DMS153 (cell line): ENCODE measurements at regions not wholly inside any gene's neighbourhood (a gene's known extent, or its start where the extent isn't known, plus 50 kb on each side); places are given as distances from the start of the nearest gene placed in this dataset.
"Not testable (repeated sequence)": the region's sequence is repeated elsewhere in the genome, so short reads cannot be mapped to it uniquely, and the experiment has no call there.

ENCODE experiments used
- DNase-seq: peaks from one replicate; lab custom pipeline; 2025; lab: John Stamatoyannopoulos, UW

DNA sequence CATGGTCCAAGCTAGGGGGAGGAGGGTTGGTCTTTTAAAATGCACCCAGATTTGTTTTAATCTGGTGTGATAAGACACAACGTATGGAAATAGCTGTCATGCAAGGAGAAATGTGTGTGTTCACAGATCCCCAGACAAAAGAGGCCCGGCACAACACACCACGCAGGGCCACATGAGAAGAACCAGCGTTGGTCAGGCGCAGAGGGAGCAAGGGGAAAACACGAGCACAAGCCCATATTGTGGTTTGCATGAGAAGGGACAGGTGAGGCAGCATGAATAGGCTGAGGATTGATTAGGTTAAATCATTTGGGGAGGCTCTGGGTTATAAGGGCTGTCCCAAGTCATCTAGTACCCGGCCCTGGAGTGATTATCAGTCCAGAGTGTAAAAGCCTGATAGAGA is 272.5 kb upstream of the NCKAP5 start:
- DNase-seq, result no peak

DNA sequence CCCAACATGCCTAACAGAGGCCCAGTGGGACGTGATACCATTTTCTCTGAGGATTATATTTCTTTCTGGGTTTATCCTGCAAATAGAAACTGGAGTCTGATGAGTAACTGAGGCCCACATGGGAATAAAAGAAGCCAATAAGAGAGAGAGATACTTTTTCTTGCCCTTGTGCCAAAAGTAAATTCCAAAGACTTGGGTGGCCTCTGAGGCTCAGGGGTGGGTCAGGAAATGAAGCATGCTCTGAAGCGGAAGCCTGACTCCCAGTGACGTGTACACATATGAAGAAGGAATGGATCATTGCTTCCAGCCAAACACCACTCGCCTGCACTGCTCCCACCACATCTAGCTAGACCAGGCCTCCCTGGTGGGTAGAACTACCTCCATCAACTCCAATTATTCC is 273.6 kb upstream of the NCKAP5 start:
- DNase-seq, result no peak

DNA sequence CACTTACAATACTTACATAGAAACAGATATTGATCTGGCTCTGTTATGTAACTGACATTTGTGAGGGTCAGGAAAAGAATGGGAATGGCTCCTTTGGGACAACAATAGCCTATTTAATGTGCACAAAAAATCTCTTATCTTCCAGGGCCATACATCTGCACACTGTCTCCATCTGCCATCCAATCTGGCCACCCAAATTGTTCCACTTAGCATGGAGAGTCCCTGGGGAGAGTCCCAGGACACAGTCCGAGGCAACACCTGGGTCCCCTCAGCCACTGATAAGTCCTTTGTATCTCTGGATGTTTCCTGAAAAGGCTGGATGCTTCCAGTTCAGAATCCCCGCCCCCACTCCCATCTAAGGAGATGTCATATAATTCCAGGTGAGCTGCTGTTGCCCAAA is 274.2 kb upstream of the NCKAP5 start:
- no peak for DNase-seq

DNA sequence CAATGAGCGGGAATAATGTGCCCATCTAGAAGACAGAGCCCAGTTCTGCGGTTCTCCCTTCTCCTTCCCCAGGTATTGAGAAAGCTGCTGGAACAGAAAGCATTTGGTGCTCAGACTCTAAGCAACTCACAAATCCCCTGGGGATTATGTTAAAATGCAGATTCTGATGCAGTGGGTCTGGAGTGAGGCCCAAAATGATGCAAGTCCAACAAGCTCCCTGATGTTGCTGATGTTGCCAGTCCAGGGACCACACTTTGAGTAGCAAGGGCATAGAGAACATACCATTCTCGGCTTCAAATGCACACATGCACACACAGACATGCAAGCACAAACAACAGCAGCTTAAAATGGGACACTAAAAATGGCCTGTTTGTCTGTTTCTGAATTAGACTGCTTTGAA is 274.8 kb upstream of the NCKAP5 start:
- DNase-seq, result no peak

DNA sequence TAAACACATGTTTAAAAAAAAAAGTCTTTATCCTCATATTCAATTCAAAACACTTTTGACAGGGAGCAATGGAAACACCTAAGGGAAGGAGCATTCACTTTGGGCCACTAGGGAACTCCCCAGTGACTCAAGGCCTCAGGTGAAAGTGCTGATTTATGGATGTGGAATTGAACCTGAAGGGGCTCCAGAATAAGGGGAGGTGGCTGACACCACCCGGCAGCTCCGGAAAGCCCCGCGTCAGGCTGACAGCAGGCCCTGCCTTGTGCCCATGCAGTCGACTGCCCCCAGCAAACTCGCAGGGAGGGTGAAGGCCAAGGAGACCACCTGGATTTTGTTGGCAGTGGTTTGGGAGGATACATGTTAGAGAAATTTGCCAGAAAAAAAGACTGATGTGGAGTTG is 275.3 kb upstream of the NCKAP5 start:
- no peak for DNase-seq

DNA sequence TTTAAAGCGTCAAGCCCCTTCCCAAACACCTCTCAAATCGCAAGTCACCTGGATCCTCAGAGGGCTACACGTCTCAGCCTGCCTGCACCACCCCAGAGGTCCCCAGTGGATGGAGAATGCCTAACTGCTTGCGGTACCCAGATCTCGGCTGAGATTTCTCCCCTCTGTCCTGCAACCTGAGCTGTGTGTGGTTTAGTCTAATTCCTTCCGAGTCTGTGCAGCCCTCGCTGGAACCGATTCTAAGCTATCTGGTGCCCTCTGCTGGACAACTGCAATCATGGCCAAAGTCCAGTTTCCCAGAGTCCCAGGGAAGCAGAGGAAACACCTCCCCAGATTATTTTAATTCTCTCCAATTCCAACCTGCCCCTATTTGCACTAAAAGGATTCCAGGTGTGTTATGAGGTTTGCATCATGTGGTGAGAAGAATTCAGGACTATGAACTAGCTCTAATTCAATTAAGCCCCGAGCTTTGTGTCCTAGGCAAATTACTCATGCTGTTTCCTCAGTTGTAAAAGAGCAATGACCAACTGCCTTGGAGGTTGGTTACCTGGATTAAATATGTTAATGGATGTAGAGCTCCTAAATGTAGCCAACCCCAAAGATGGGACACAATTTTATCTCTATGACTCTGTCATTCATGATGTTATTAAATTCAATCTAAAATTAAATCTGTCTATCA is 276.1 kb upstream of the NCKAP5 start:
- DNase-seq, result peak; percentile 18

DNA sequence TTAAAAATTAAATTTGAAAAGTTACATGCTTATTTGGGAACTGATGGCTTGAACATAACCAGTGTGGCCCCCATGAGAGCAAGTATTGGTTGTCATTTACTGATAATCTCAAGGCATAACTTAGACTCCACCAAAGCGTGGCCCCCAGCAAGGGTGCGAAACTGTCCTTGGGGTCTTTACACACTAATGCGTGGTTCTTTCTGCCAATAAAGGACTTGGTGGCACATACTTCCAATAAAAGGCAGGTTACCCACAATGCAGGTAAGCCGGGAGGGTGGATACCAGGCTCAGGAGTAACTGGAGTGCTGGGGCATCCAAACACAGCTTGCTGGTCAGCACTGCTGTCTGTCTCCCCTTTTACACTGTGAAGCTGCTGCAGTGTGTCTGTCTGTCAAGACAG is 278.2 kb upstream of the NCKAP5 start:
- no peak for DNase-seq

DNA sequence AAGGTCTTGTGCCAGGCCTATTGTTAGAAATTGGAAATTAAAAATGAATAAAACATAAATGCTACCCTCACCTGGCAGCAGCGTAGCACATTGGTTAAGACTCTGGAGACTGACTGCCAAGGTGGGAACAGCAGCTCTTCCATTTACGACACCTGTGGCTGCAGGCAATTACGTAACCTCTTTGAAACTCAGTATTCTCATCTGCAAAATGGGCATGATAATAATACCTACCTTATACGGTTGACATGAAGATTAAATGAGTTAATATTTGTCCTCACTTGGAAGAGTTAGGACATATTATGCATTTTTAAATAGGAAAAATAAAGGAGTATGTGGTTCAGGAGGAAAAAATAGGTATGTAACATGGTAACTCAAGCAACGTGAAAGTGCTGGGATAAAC is 279.3 kb upstream of the NCKAP5 start:
- no peak for DNase-seq

DNA sequence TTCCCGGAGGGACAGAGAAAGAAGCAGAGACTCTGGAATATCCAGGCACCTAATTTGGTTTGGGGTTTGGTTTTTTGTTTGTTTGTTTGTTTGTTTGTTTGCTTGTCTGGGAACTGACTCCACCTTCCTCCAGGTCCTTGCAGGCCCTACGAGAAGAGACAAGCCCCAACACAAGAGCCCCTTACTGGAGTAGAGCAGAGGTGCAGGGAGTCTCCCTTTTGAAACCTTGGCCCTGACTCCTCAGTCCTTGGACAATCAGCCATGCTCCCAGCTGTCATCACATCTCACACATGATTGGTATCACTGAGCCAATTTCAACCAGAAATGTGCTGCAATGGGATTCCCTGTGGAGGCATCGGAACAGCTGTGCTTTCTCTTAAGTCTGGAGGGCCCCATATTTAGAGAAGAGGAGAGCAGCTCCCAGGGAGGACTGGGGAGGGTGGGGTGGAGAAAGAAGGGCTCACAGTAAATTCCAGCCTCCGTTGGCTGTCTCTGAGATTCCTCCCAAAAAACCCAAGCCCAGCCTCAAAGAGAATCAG is 279.9 kb upstream of the NCKAP5 start:
- no peak for DNase-seq

DNA sequence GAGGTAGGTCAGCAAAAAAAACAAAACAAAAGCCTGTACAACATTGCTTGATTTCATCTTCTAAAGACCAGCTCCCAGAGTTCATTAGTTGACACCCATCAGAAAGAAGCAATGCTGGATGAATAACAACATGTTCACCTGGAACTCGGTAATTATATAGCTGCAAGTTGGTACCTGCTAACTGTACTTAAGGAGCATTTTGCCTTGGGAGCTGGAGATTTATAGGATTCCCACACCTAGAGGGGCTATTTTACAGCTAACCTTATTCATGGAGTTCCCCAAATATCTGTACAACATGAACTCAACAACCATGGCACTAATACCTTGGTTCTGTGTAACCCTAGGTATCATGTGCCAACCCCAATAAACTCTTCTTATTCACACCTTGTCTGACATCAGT is 281.1 kb upstream of the NCKAP5 start:
- DNase-seq, result no peak

DNA sequence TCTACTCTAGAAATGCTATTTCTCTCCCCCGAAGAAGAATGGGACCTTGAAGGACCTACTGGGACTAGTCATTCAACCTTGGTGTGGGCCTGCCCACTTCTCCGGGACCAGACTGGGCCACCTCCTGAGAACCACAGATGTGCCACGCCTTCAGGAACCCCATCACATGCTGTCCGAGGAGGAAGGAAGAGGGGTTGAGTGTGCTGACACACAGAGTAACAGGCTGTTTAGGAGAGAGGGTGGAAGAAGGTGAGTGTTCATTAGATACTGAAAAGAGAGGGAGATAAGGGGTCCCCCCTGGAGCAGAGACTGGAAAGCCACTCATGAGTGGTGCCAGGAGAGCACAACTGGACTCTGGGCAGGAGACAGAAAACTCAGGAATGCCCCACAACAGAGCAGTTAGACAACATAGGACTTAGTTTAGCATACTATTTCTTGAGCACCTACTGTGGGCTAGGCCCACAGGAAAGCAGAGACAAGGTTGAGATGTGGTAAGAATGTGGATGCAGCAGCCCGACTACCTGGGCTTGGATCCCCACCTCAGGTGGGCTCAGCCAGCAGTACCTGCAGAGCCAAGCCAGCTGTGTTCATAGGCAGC is 286.4 kb upstream of the NCKAP5 start:
- DNase-seq, result no peak

DNA sequence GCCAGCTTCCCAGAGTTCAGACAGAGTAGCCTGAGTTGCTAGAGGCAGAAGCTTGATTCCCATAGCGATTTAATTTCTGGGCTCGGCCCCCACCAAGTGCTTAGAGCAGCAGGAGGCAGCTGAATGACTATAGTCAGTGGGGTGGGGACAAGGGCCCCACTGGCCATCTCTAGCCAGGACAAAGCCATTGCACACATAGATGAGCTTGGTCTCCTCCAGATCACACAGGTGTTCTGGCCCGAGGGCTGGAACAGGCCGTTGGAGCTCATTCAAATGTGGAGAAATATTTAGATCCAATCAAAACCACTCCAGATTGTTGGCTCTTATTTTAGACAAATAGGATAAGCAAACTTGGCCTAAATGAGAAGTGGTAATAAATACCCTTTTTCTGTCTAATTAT is 287.3 kb upstream of the NCKAP5 start:
- DNase-seq, result no peak

DNA sequence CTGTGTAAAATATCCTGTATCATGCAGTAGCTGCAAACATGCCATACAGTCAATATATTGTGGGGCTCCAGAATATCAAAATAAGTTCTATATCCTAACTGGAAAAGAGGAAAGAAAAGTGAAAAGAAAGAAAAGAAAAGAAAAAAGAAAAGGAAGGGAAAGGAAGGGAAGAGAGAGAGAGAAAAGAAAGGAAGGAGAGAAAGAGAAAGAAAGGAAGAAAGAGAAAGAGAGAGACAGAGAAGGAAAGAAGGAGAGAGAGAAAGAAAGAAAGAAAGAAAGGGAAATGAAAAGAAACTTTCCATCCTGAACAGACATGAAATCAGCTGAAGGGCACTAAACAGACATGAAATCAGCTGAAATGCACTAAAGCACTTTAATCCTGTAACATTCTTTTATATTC is 288.4 kb upstream of the NCKAP5 start:
- no peak for DNase-seq

DNA sequence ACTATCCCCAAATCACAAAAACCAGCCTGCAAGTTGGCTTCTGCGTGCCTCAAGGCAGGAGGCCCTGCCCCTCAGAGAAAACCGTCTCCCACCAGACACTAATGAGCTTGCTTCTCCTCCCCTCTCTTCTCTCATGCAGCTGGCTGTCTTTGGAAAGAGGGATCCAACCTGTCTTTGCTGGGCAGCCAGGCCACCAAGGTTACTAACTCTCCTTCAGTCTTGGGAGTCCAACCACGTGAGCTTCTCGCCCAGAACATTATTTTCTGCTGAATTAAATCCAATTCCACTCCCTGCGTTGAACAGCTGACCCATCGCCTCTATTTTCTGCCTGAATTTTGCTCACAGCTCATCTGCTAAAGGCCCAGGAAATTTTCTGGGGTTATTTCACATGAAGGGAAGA is 291.3 kb upstream of the NCKAP5 start:
- DNase-seq, result no peak

DNA sequence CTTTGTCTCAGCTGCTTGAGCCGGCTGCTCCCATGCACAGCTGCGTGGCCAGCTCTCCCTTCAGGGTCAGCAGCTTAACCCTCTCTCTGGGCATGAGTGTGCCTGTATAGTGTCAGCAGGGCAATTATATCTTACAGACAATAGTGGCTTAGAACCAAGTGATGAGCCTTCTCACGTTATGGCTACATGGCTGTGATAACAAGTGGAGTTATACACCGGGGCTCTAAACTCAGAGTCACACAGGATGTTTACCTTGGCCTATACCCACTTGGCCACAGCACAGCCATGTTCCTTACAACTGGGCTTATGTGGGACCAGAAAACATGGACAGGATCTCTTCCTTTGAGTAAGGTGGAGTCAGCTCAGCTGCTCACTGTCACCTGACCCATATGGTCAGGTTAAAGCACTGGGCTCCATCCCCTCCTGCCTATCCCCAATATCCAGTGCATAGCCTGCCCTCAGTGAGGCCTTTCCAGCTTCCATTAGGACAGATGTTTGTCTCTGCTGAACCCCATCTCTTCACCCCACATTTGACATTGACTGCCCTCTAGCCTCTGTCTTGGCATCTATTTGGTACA is 294.2 kb upstream of the NCKAP5 start:
- DNase-seq, result no peak

DNA sequence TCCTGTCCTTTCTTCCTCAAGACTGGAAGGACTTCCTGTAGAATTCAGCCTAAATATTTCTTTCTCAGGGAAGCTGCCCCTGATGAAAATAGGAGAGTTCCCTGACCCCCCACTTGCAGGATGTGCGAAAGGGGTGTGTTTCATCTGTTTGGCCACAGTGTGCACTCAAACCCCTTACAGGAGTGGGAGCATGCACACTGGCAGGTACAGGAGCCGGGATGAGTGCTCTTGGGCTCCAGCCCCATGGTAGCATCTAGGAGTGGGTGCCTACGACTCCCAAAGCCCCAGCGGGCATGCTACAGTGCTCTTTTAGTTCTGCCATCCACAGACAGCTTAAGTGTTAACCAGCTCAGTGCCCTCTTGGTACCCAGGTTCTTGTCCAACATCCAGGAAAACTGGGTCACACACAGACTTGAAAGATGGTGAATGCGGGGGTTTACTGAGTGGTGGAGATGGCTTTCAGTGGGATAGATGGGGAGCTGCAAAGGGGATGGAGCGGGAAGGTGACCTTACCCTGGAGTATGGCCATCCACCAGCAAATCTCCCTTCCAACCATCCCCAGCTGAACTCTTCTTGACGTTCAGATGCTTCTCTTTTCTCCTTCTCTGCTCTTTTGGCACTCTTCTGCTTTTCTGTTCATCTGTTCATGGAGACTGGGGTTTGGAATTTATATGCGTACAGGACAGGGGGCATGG is 295.0 kb upstream of the NCKAP5 start:
- no peak for DNase-seq

DNA sequence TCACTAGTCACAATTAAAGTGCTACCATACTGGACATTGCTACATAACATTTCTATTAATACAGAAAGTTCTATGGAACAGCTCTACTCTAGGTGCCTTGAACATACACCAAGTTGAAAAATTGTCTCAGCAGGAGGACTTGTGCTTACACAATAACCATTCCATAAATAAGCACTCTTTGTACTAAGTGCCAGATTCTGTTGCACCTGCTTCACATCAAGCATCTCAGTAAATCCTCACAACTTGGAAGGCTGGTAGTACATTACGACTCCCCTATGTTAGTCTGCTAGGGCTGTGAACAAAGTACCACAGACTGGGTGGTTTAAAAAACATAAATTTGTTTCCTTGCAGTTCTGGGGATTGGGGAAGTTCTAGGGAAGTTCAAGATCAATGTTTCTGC is 296.9 kb upstream of the NCKAP5 start:
- DNase-seq, result no peak

DNA sequence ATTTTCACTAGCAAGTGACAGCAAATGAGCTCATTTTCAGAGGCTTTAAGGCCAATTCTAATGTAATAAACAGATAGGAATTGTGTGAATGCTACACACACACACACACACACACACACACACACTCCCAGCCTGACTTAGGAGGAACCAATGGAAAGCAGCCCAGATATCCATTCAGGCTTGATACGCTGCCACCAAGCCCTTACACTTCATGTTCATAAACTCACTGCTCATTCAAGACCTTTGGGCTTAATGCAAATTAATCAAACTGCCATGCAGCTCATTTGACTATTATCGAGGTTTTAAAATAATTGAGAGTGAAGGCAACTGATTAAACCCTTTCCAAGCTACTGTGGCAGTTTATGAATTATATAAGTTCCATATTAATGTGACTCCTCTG is 298.9 kb upstream of the NCKAP5 start:
- no peak for DNase-seq

DNA sequence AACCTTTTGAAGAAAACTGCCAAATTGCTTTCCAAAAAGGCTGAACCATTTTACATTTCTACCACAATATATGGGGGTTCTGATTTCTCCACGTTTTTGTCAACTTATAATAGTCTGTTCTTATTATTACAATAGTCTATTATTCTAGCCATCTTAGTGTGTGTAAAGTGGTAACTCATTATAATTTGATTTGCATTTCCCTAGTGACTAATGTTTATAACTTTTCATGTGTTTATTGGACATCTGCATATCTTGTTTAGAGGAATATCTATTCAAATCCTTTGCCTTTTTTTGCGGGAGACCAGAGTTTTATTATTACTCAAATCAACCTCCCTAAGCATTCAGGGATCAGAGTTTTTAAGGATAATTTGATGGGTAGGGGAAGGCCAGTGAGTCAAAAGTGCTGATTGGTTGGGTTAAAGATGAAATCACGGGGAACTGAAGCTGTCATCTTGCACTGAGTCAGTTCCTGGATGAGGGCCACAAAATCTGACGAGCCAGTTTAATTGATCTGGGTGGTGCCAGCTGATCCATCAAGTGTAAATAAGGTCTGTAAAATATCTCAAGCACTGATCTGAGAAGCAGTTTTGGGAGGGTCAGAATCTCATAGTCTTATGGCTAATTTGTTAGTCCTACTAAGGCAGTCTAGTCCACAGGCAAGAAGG is 303.4 kb upstream of the NCKAP5 start:
- no peak for DNase-seq

DNA sequence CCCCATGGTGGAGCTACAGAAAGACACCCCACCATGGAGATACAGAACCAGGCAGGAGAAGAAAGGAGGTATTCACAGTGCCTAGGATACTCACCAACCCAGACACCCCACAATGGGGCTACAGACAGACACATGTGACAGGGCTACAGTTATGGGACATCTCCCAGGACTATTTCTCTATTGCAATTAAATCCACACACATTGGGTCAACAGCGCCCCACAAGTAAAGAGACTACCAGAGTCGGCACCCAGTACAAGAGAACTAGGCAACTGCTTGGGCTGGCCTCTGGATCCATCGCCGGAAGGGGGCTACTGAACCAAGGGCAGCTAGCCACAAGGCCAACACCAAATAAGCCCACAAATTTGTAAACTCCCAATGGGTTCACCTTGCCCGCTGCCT is 310.1 kb upstream of the NCKAP5 start:
- no peak for DNase-seq

DNA sequence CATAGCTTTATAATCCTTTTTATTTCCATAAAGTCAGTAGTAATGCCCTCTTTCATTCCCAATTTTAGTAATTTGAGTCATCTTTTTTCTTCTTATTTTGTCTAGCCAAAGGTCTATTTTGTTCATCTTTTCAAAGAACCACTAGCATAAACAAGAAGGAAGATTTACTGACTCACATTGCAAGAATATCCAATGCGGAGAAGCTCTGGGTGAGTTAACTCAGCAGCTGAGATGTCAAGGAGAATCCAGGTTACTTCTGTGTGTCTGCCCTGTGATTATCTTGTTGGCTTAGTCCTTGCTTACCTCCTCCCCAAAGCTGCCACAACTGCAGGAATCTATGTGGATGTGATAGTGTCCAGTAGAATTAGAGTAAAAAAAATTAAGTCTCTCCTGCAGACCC is 311.4 kb upstream of the NCKAP5 start:
- DNase-seq, result no peak

DNA sequence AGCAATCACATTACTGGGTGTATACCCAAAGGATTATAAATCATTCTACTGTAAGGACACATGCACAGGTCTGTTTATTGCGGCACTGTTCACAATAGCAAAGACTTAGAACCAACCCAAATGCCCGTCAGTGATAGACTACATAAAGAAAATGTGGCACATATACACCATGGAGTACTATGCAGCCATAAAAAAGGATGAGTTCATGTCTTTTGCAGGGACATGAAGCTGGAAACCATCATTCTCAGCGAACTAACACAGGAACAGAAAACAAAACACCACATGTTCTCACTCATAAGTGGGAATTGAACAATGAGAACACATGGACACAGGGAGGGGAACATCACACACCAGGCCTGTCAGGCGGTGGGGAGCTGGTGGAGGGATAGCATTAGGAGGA is 313.9 kb upstream of the NCKAP5 start:
- not testable (repeated sequence) for DNase-seq
